Subcutaneous abdominal adipose tissue (tissue), 5 donors: ENCODE measurements at regions not wholly inside any gene's neighbourhood (a gene's known extent, or its start where the extent isn't known, plus 50 kb on each side); places are given as distances from the start of the nearest gene placed in this dataset.

Source experiments
- H3K27ac ChIP-seq: one replicate; pipeline ENCODE4 v1.7.0; 2013; ENCODE audit warnings: low read depth, mild to moderate bottlenecking, inconsistent platforms, low read length, moderate library complexity
- H3K27me3 ChIP-seq, 5 donors: one replicate each; pipeline ENCODE4 v1.7.0; 2013; ENCODE audit warnings: low read length in 5 of 5, inconsistent platforms in 1 of 5; ENCODE audit not compliant: control insufficient read depth in 5 of 5, insufficient read depth in 4 of 5
- H3K36me3 ChIP-seq, 5 donors: one replicate each; pipeline ENCODE4 v1.7.0; 2013; ENCODE audit warnings: low read length in 5 of 5; ENCODE audit not compliant: control insufficient read depth in 5 of 5, insufficient read depth in 5 of 5
- H3K4me1 ChIP-seq, 5 donors: one replicate each; pipeline ENCODE4 v1.7.0; 2013; ENCODE audit warnings: low read length in 5 of 5, mild to moderate bottlenecking in 3 of 5, moderate library complexity in 1 of 5; ENCODE audit not compliant: control insufficient read depth in 5 of 5, insufficient read depth in 5 of 5
- H3K4me3 ChIP-seq, 5 donors: one replicate each; pipeline ENCODE4 v1.7.0; 2013; ENCODE audit warnings: low read length in 5 of 5, low read depth in 1 of 5
- H3K9ac ChIP-seq, 5 donors: one replicate each; pipeline ENCODE4 v1.7.0; 2013; ENCODE audit warnings: low read length in 5 of 5, mild to moderate bottlenecking in 4 of 5, moderate library complexity in 3 of 5
- H3K9me3 ChIP-seq, 5 donors: one replicate each; pipeline ENCODE4 v1.7.0; 2013; ENCODE audit warnings: low read length in 5 of 5; ENCODE audit not compliant: control insufficient read depth in 5 of 5
- donor health status: healthy.
- donor health status: healthy.
- donor health status: healthy.
- donor health status: healthy.
- donor health status: healthy.

DNA sequence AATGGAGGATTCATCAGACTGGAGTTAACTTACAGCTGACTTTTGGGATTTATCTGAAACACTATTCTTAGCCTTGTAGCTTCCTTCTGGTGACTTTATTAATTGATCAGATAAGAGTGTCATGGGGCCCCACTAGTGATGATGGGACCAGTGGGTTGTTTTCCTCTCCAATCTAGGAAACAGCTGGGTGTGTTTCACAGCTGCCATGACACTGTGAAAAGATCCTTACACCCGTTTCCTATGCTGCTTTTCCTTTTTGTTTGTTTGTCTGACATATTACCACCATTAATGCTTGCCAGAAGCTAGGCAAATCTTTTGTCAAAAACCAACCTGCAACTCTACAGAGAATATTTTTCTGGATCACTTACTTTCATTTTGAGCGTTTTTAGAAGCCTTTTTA lies 86.2 kb downstream of the ZBTB18 start:
- Histone ChIP-seq H3K27ac (no peak overlapping the region), H3K4me1 (peaks cover 0 to 26% (median 0%) of the 10 kb centered on the region in 5 donors), H3K36me3 (no peaks in the 10 kb centered on the region), H3K9ac (no peak overlapping the region), H3K9me3 (no peaks in the 10 kb centered on the region), H3K4me3 (peak overlapping the region in 1 of 5 donors; percentile 28), H3K27me3 (peaks cover 0 to 2% (median 0%) of the 10 kb centered on the region in 5 donors)

DNA sequence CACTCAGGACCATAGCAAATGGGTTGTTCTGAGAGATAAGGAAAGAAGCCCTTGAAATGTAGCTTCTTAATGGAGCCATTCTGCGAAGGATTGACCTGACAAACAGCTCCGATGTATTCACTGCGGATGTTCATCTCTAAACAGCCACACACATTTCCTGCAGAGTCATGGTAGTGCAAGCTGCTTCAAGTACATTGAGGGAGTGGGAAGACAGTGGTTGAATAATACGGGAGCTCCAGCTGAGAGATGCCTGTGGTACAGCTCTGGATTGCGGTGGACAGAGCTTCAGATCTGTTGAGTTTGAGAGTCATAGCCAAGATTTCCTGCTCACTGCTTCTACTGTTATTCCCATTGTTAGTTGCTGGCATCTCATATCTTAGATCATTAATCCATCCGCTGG lies 86.6 kb downstream of the ZBTB18 start:
- H3K4me3 ChIP-seq, result peak overlapping the region in 1 of 5 donors; percentile 28
- H3K27ac ChIP-seq, result no peak overlapping the region
- H3K36me3 ChIP-seq, result no peaks in the 10 kb centered on the region
- peaks cover 0 to 26% (median 0%) of the 10 kb centered on the region in 5 donors for H3K4me1 ChIP-seq
- no peak overlapping the region for H3K9ac ChIP-seq
- H3K9me3 ChIP-seq, result no peaks in the 10 kb centered on the region
- H3K27me3 ChIP-seq, result peaks cover 0 to 2% (median 0%) of the 10 kb centered on the region in 5 donors

DNA sequence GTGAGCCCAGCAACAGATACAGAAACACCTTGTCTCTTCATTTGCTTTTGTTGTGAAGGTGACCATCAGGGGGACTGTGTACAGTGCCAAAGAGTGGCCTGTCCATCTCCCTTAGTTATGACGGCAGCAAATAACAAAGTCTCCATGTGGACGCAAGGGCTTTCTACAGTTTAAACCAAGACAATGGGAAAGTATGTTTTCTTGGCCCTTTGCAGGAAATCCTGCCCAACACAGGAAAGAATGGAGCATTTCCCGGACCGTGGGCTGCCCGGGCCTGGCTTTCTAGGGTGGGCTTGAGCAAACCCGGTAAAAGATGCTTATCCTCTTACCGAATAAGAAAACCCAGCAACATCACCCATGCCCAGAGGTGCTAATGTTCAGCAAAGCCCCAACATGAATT lies 87.3 kb downstream of the ZBTB18 start:
- H3K4me3 ChIP-seq, result no peak overlapping the region
- H3K27me3 ChIP-seq, result peaks cover 0 to 2% (median 0%) of the 10 kb centered on the region in 5 donors
- H3K9me3 ChIP-seq, result no peaks in the 10 kb centered on the region
- H3K9ac ChIP-seq, result no peak overlapping the region
- H3K36me3 ChIP-seq, result no peaks in the 10 kb centered on the region
- H3K27ac ChIP-seq, result peak overlapping the region; percentile 17
- H3K4me1 ChIP-seq, result peaks cover 0 to 26% (median 0%) of the 10 kb centered on the region in 5 donors

DNA sequence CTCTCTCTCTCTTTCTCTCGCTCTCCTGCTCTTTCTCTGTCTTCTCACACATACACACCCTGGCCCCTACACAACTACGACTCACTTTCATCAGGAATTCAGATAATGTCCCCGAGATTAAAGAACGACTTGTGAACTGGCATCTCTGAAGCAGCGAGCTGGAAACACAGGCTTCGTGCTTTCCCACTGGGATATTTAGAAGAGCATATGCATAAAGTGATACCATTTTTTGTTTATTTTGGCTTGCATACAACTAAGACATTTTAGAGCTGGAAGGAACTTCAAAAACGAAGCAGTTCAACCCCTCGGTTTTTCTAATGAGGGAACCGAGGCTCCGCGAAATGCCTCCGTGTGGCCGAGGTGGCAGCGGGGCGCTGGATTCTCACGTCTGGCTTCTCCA lies 88.6 kb downstream of the ZBTB18 start:
- H3K27ac ChIP-seq, result no peak overlapping the region
- no peaks in the 10 kb centered on the region for H3K36me3 ChIP-seq
- no peaks in the 10 kb centered on the region for H3K9me3 ChIP-seq
- no peaks in the 10 kb centered on the region for H3K27me3 ChIP-seq
- H3K4me3 ChIP-seq, result peak overlapping the region in 1 of 5 donors; percentile 19
- H3K4me1 ChIP-seq, result peaks cover 0 to 26% (median 0%) of the 10 kb centered on the region in 5 donors
- no peak overlapping the region for H3K9ac ChIP-seq

DNA sequence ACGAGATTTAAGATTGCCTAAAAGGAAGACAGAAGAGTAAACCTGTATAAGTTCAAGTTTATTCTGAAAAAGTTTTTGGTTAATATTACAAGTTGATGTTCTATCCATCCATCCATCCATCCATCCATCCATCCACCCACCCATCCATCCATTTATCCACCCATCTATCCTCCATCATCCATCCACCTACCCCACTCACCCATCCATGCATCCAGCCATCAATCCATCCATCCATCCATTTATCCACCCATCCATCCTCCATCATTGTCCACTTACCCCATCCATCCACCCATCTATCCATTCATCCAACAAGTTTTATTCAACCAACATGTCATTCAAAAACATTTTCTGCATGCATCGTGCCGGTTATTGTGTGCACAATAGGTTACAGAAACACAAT lies 89.3 kb downstream of the ZBTB18 start:
- peaks cover 0 to 2% (median 0%) of the 10 kb centered on the region in 5 donors for H3K27me3 ChIP-seq
- H3K4me3 ChIP-seq, result no peak overlapping the region
- no peak overlapping the region for H3K9ac ChIP-seq
- no peaks in the 10 kb centered on the region for H3K36me3 ChIP-seq
- peaks cover 0 to 26% (median 0%) of the 10 kb centered on the region in 5 donors for H3K4me1 ChIP-seq
- H3K27ac ChIP-seq, result no peak overlapping the region
- H3K9me3 ChIP-seq, result no peaks in the 10 kb centered on the region

DNA sequence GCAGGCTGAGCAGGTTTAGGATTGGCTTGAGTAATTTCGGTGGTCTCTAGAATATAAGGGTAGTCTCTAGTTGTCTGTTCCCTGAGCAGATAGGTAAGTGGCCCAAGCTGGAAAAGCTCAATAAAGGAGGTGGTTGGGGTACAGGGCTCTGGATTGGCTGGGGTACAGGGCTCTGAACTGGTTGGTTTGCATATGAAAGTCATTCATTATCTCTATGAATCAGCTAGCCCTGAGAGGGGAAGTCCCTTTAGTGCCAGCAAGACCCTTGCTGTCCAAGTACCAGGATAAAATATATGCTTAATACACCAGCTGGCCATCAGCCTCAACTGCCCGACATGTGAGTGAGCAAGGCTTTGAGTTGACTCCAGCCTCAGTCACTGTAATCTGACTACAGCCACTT lies 93.0 kb downstream of the ZBTB18 start:
- Histone ChIP-seq H3K9me3 (no peaks in the 10 kb centered on the region), H3K36me3 (no peaks in the 10 kb centered on the region), H3K9ac (no peak overlapping the region), H3K27ac (no peak overlapping the region), H3K4me3 (no peak overlapping the region), H3K4me1 (peaks cover 0 to 7% (median 0%) of the 10 kb centered on the region in 5 donors), H3K27me3 (peaks cover 0 to 5% (median 0%) of the 10 kb centered on the region in 5 donors)

DNA sequence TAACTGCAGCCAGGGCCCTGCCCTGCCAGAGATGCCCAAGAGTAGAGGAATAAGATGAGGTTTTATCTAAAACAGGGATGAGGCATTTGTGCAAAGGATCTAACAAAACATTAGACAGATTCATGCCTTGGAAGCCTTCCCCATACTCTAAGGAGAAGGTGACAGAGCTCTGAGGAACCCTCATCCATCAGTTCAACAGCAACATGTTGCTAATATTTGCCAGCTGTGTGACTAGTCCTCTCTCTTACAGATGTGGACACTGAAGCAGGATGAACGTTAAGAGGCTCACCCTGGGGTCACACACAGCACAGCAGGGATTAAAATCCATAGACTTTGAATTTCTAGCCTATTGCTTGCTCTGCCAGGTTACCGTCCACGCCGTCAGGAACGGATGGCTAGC lies 99.0 kb downstream of the ZBTB18 start:
- H3K4me1 ChIP-seq, result no peaks in the 10 kb centered on the region
- no peaks in the 10 kb centered on the region for H3K9me3 ChIP-seq
- H3K4me3 ChIP-seq, result no peak overlapping the region
- peaks cover 0 to 5% (median 0%) of the 10 kb centered on the region in 5 donors for H3K27me3 ChIP-seq
- H3K36me3 ChIP-seq, result no peaks in the 10 kb centered on the region
- H3K27ac ChIP-seq, result no peak overlapping the region
- H3K9ac ChIP-seq, result no peak overlapping the region

DNA sequence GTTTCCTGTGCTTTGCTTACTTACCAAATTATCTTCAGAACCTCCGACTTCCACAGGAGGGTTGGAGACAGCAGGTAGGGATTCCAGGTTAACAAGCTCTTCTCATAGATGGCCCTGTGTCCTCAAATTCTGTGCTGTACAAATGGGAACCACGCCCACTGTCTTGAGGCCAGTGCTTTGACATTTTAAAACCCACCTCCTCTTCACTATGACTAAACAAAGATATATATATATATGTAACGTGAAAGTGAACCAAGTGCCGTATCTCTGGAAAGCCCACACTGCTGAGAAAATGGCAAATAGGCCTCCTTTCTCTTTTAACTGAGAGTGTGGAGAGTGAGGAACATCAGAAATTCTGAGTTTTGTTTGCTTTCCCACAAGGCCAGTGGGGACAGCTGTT lies 99.6 kb downstream of the ZBTB18 start:
- Histone ChIP-seq H3K4me3 (no peak overlapping the region), H3K27ac (no peak overlapping the region), H3K36me3 (no peaks in the 10 kb centered on the region), H3K9ac (no peak overlapping the region), H3K9me3 (no peaks in the 10 kb centered on the region), H3K4me1 (no peaks in the 10 kb centered on the region), H3K27me3 (peaks cover 0 to 4% (median 0%) of the 10 kb centered on the region in 5 donors)

DNA sequence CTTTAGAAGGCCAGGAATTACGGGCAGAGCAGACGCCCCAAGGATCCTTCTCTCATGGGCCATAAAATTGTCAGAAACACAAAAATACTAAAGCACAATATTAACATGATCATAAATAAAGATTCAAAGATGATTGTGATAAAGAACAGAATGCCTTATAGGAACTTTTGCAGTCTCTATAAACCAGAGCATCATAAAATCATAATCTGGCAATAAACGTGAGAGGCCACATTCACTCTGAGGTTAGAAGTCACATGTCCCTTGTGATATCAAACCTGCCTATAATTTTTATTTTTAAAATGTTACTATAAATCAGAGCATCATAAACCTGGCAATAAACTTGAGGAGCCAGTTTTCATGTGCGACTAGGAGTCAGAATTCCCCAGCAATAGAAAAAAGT lies 100.5 kb downstream of the ZBTB18 start:
- no peaks in the 10 kb centered on the region for H3K4me1 ChIP-seq
- no peaks in the 10 kb centered on the region for H3K36me3 ChIP-seq
- H3K27me3 ChIP-seq, result peaks cover 0 to 4% (median 0%) of the 10 kb centered on the region in 5 donors
- no peak overlapping the region for H3K27ac ChIP-seq
- no peak overlapping the region for H3K4me3 ChIP-seq
- H3K9ac ChIP-seq, result no peak overlapping the region
- H3K9me3 ChIP-seq, result no peaks in the 10 kb centered on the region

DNA sequence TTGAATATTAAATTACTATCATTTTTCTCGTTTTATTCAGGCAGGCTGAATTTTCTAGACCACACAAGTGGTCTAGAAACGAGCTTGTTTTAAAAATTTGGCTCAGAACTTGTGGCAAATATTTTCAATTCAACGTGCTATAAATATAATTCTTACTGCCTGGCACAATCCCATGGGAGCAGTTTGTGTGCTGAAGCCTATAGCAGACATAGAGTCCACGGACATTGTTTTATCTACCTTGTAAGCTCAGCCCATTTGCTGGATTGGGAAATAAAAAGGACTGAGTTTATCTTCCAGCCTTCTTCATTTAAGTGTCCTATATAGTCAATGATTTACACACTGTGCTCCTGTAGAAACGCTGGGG lies 103.4 kb downstream of the ZBTB18 start:
- no peak overlapping the region for H3K27ac ChIP-seq
- H3K9ac ChIP-seq, result no peak overlapping the region
- no peaks in the 10 kb centered on the region for H3K27me3 ChIP-seq
- H3K9me3 ChIP-seq, result no peaks in the 10 kb centered on the region
- H3K4me1 ChIP-seq, result no peaks in the 10 kb centered on the region
- no peaks in the 10 kb centered on the region for H3K36me3 ChIP-seq
- H3K4me3 ChIP-seq, result no peak overlapping the region
